SK-N-SH (cell line): ENCODE measurements at regions not wholly inside any gene's neighbourhood (a gene's known extent, or its start where the extent isn't known, plus 50 kb on each side); places are given as distances from the start of the nearest gene placed in this dataset.

ENCODE experiments used
- CTCF ChIA-PET: fragments of 300-600, 350-600 bp; formaldehyde crosslinking; extraction: SDS; loops from one replicate; lab custom pipeline; 2021; lab: Yijun Ruan, JAX
- POLR2A ChIA-PET: fragments of 350-600 bp; sonication (Branson Sonifier 250); formaldehyde crosslinking; extraction: SDS; loops from one replicate; lab custom pipeline; 2020; ENCODE audit warnings: antibody characterized with exemption, inconsistent platforms; lab: Yijun Ruan, JAX
- DNase-seq: peaks from one replicate; pipeline ENCODE4 v3.0.0; 2012
- H2AFZ ChIP-seq: fragments of 200-600 bp; sonication (generic); 2 replicates; pipeline ENCODE4 v1.8.1; 2016; ENCODE audit warnings: antibody characterized with exemption, mild to moderate bottlenecking, low read depth
- H3F3A ChIP-seq: fragments of 200-600 bp; sonication (generic); replicated peaks from 2 replicates; pipeline ENCODE3; 2016; ENCODE audit warnings: antibody characterized with exemption, mild to moderate bottlenecking; ENCODE audit not compliant: insufficient read depth
- H3K27ac ChIP-seq, 2 experiments: fragments of 200-500 bp in 1 of 2; fragments of 200-600 bp in 1 of 2; sonication (Bioruptor generic) in 1 of 2; sonication (generic), shearing (Covaris generic) in 1 of 2; 2 replicates each; pipeline versions ENCODE4 v1.5.1 to v1.6.1; 2014 to 2016; ENCODE audit warnings: low read depth in 2 of 2, inconsistent platforms in 1 of 2, low read length in 1 of 2, mild to moderate bottlenecking in 1 of 2, mixed read lengths in 1 of 2
- H3K27me3 ChIP-seq: fragments of 200-600 bp; sonication (generic), shearing (Covaris generic); 2 replicates; pipeline ENCODE4 v1.6.1; 2016; ENCODE audit warnings: mixed run types; ENCODE audit not compliant: insufficient read depth
- H3K36me3 ChIP-seq, 2 experiments: fragments of 200-500 bp in 1 of 2; fragments of 200-600 bp in 1 of 2; sonication (Bioruptor generic) in 1 of 2; sonication (generic) in 1 of 2; replicated peaks in 1 of 2; 2 replicates each; pipeline versions ENCODE3 to v1.5.1; 2014 to 2016; ENCODE audit warnings: low read length in 1 of 2, mild to moderate bottlenecking in 1 of 2; ENCODE audit not compliant: insufficient read depth in 2 of 2, control insufficient read depth in 1 of 2
- H3K4me1 ChIP-seq, 2 experiments: fragments of 200-500 bp in 1 of 2; fragments of 200-600 bp in 1 of 2; sonication (Bioruptor generic) in 1 of 2; sonication (generic), shearing (Covaris generic) in 1 of 2; 2 replicates each; pipeline versions ENCODE4 v1.5.1 to v1.6.1; 2014 to 2016; ENCODE audit warnings: low read depth in 1 of 2, low read length in 1 of 2, mixed run types in 1 of 2; ENCODE audit not compliant: insufficient read depth in 2 of 2, control insufficient read depth in 1 of 2
- H3K4me2 ChIP-seq: fragments of 200-600 bp; sonication (generic), shearing (Covaris generic); 2 replicates; pipeline ENCODE4 v1.6.1; 2017; ENCODE audit warnings: mixed run types
- H3K4me3 ChIP-seq, 2 experiments: fragments of 200-500 bp in 1 of 2; fragments of 200-600 bp in 1 of 2; sonication (Bioruptor generic) in 1 of 2; sonication (generic), shearing (Covaris generic) in 1 of 2; 2 replicates each; pipeline versions ENCODE4 v1.5.1 to v1.8.1; 2014 to 2016; ENCODE audit warnings: low read depth in 2 of 2, inconsistent platforms in 1 of 2, low read length in 1 of 2, mild to moderate bottlenecking in 1 of 2, mixed read lengths in 1 of 2, moderate library complexity in 1 of 2
- H3K79me2 ChIP-seq: fragments of 200-600 bp; sonication (generic); 2 replicates; pipeline ENCODE4 v1.8.1; 2017; ENCODE audit warnings: mild to moderate bottlenecking; ENCODE audit not compliant: insufficient read depth
- H3K9ac ChIP-seq: fragments of 200-600 bp; sonication (generic); 2 replicates; pipeline ENCODE4 v1.6.1; 2017; ENCODE audit warnings: mixed run types
- H3K9me2 ChIP-seq: fragments of 200-600 bp; sonication (generic); 2 replicates; pipeline ENCODE4 v1.6.1; 2017; ENCODE audit warnings: mixed run types
- H3K9me3 ChIP-seq: fragments of 200-600 bp; sonication (generic); 2 replicates; pipeline ENCODE4 v1.6.1; 2017; ENCODE audit warnings: mixed run types, mild to moderate bottlenecking, moderate library complexity
- H4K20me1 ChIP-seq: fragments of 200-600 bp; sonication (generic); 2 replicates; pipeline ENCODE4 v1.6.1; 2017; ENCODE audit warnings: mild to moderate bottlenecking, mixed run types; ENCODE audit not compliant: insufficient read depth
- FOSL2 ChIP-seq: IDR thresholded peaks from 2 replicates; pipeline ENCODE4 v1.4.0; 2012; ENCODE audit warnings: low read depth, mild to moderate bottlenecking, moderate library complexity, borderline replicate concordance
- FOXJ3 ChIP-seq: sonication (generic); formaldehyde crosslinking; IDR thresholded peaks from 2 replicates; pipeline ENCODE4 v1.5.1; 2020; ENCODE audit warnings: mild to moderate bottlenecking, missing genetic modification reagents
- GABPA ChIP-seq: IDR thresholded peaks from 2 replicates; pipeline ENCODE4 v1.4.0; 2012; ENCODE audit warnings: low read depth, mild to moderate bottlenecking
- GATA2 ChIP-seq: sonication (generic); formaldehyde crosslinking; IDR thresholded peaks from 2 replicates; pipeline ENCODE4 v1.5.0; 2020; ENCODE audit warnings: mild to moderate bottlenecking, missing genetic modification reagents
- MEF2A ChIP-seq: IDR thresholded peaks from 2 replicates; pipeline ENCODE4 v1.4.0; 2012; ENCODE audit warnings: low read depth, borderline replicate concordance
- RCOR1 ChIP-seq: fragments of 150-350 bp; IDR thresholded peaks from 2 replicates; pipeline ENCODE4 v1.6.1; 2017; ENCODE audit warnings: antibody characterized with exemption, low read length
- SMC3 ChIP-seq: IDR thresholded peaks from 2 replicates; pipeline ENCODE4 v1.6.1; 2012; ENCODE audit warnings: low read depth, low read length, improper control_type of control experiment
- TAF1 ChIP-seq: IDR thresholded peaks from 2 replicates; pipeline ENCODE4 v1.6.1; 2012; ENCODE audit warnings: low read depth, mild to moderate bottlenecking, low read length, moderate library complexity, borderline replicate concordance
- TCF12 ChIP-seq: IDR thresholded peaks from 2 replicates; pipeline ENCODE4 v1.4.0; 2012
- WGBS: methylation state at CpG from one replicate; pipeline ENCODE4 v1.1.6; 2017; ENCODE audit warnings: low lambda C conversion rate; 5-methylcytosine and 5-hydroxymethylcytosine counted together
- TF ChIP-seq, protein P1 (sequence below): IDR thresholded peaks from 2 replicates; pipeline ENCODE4; 2012
- TF ChIP-seq, protein P2 (sequence below): IDR thresholded peaks from 2 replicates; pipeline ENCODE4 v1.4.0; 2012; ENCODE audit warnings: low read depth, borderline replicate concordance
- TF ChIP-seq, protein P3 (sequence below): fragments of 150-350 bp; IDR thresholded peaks from 2 replicates; pipeline ENCODE4 v1.6.1; 2017; ENCODE audit warnings: antibody characterized with exemption, low read length, low read depth, borderline replicate concordance
- TF ChIP-seq, protein P4 (sequence below): IDR thresholded peaks from 2 replicates; pipeline ENCODE4 v1.6.1; 2012; ENCODE audit warnings: mild to moderate bottlenecking, low read depth, low read length, moderate library complexity
- TF ChIP-seq, protein P5 (sequence below): fragments of 150-350 bp; IDR thresholded peaks from 2 replicates; pipeline ENCODE4 v1.6.1; 2016; ENCODE audit warnings: mild to moderate bottlenecking, low read depth, low read length

DNA sequence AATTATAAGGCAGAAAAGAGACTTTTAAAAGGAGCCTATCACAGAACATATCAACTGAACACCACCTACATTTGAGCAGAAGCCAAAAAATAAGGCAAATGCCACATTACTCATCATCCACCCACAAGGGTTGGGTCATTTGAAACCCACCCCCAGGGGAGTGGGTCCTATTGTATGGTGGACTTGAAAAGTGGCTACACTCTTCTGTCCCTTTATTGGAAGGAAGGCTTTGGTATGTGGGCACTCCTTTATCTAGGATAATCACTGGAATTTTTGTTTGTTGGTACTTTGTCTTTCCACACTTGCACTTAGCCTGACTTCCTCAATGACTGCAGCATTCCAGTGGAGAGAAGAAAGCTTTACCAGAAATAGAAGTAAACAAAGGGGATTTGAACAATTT is 157.2 kb upstream of the COL11A1 start:
- Histone ChIP-seq H3K9me3 (no peaks in the 10 kb centered on the region), H3K27ac (peak overlapping the region; percentile 76 to 82; a peak in 3 of 4 replicates), H3K4me1 (peaks cover 0 to 5% of the 10 kb centered on the region in 2 experiments; a peak in 2 of 4 replicates), H3K27me3 (no peaks in the 10 kb centered on the region), H2AFZ (peak overlapping the region; percentile 38), H3F3A (peaks cover 12% of the 10 kb centered on the region), H3K9ac (0 out of 2 replicates have a peak overlapping the region, but pooled peaks have one; percentile 37), H3K4me3 (no peak overlapping the region), H3K4me2 (peak overlapping the region; percentile 30; the same call in 1 of the 2 replicates), H3K79me2 (no peaks in the 10 kb centered on the region), H4K20me1 (no peaks in the 10 kb centered on the region)
- POLR2A ChIA-PET = no interaction called here
- CTCF ChIA-PET = no interaction called here
- no peak for DNase-seq
- 0 out of 2 replicates have a peak, but pooled peaks have one; percentile 13 for TF ChIP-seq FOSL2
- TF ChIP-seq, protein P1, sequence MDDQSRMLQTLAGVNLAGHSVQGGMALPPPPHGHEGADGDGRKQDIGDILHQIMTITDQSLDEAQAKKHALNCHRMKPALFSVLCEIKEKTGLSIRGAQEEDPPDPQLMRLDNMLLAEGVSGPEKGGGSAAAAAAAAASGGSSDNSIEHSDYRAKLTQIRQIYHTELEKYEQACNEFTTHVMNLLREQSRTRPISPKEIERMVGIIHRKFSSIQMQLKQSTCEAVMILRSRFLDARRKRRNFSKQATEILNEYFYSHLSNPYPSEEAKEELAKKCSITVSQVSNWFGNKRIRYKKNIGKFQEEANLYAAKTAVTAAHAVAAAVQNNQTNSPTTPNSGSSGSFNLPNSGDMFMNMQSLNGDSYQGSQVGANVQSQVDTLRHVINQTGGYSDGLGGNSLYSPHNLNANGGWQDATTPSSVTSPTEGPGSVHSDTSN = 0 out of 2 replicates have a peak, but pooled peaks have one; percentile 3
- TF ChIP-seq, protein P2, sequence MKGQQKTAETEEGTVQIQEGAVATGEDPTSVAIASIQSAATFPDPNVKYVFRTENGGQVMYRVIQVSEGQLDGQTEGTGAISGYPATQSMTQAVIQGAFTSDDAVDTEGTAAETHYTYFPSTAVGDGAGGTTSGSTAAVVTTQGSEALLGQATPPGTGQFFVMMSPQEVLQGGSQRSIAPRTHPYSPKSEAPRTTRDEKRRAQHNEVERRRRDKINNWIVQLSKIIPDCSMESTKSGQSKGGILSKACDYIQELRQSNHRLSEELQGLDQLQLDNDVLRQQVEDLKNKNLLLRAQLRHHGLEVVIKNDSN = no peak
- TF ChIP-seq, protein P3, sequence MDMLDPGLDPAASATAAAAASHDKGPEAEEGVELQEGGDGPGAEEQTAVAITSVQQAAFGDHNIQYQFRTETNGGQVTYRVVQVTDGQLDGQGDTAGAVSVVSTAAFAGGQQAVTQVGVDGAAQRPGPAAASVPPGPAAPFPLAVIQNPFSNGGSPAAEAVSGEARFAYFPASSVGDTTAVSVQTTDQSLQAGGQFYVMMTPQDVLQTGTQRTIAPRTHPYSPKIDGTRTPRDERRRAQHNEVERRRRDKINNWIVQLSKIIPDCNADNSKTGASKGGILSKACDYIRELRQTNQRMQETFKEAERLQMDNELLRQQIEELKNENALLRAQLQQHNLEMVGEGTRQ = no peak
- TF ChIP-seq, all 33 proteins: peak for 2
- Histone ChIP-seq H3K9me2 (no peaks in the 10 kb centered on the region), H3K36me3 (no peaks in the 10 kb centered on the region)

DNA sequence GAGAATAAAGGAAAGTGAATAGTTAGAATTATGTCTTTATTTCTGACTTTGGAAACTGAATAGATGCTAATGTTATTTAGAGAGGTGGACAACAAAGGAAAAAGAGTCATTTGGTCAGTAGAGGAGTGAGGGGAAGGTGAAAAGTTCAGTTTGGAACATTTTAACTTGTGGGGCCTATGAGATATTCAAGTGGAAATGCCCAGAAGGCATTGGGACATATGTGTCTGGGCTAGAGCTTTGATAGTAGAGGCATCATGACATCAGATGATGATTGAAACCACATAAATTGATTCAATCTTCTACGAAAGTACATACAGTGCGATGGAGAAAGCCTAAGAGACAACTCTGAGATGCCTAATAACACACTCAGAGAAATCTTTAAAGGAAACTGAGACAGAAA is 151.7 kb upstream of the COL11A1 start:
- Histone ChIP-seq H3K4me3 (no peak overlapping the region), H3K4me1 (no peaks in the 10 kb centered on the region; a peak in 2 of 4 replicates)
- POLR2A ChIA-PET = no interaction called here

More for the DNA sequence above, 151.7 kb upstream of the COL11A1 start:
- H3K79me2 ChIP-seq = no peaks in the 10 kb centered on the region
- H4K20me1 ChIP-seq = no peaks in the 10 kb centered on the region
- 66% methylated on average over 2 of the region's 2 CpGs for WGBS
- no peaks in the 10 kb centered on the region for H3K36me3 ChIP-seq
- TF ChIP-seq GATA2 (CRISPR knock-in tag) (no peak), RCOR1 (no peak), FOXJ3 (CRISPR knock-in tag) (no peak), SMC3 (no peak), GABPA (no peak), MEF2A (no peak), TCF12 (no peak), TAF1 (no peak)
- TF ChIP-seq, protein P4, sequence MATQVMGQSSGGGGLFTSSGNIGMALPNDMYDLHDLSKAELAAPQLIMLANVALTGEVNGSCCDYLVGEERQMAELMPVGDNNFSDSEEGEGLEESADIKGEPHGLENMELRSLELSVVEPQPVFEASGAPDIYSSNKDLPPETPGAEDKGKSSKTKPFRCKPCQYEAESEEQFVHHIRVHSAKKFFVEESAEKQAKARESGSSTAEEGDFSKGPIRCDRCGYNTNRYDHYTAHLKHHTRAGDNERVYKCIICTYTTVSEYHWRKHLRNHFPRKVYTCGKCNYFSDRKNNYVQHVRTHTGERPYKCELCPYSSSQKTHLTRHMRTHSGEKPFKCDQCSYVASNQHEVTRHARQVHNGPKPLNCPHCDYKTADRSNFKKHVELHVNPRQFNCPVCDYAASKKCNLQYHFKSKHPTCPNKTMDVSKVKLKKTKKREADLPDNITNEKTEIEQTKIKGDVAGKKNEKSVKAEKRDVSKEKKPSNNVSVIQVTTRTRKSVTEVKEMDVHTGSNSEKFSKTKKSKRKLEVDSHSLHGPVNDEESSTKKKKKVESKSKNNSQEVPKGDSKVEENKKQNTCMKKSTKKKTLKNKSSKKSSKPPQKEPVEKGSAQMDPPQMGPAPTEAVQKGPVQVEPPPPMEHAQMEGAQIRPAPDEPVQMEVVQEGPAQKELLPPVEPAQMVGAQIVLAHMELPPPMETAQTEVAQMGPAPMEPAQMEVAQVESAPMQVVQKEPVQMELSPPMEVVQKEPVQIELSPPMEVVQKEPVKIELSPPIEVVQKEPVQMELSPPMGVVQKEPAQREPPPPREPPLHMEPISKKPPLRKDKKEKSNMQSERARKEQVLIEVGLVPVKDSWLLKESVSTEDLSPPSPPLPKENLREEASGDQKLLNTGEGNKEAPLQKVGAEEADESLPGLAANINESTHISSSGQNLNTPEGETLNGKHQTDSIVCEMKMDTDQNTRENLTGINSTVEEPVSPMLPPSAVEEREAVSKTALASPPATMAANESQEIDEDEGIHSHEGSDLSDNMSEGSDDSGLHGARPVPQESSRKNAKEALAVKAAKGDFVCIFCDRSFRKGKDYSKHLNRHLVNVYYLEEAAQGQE = no peak
- TF ChIP-seq, protein P3 = no peak
- TF ChIP-seq, protein P2 = no peak
- TF ChIP-seq, protein P1 = no peak
- TF ChIP-seq, protein P5, sequence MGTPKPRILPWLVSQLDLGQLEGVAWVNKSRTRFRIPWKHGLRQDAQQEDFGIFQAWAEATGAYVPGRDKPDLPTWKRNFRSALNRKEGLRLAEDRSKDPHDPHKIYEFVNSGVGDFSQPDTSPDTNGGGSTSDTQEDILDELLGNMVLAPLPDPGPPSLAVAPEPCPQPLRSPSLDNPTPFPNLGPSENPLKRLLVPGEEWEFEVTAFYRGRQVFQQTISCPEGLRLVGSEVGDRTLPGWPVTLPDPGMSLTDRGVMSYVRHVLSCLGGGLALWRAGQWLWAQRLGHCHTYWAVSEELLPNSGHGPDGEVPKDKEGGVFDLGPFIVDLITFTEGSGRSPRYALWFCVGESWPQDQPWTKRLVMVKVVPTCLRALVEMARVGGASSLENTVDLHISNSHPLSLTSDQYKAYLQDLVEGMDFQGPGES = no peak
- H3F3A ChIP-seq = no peaks in the 10 kb centered on the region
- no peaks in the 10 kb centered on the region for H3K9me2 ChIP-seq
- no peak overlapping the region for H3K27ac ChIP-seq
- H3K9me3 ChIP-seq = no peaks in the 10 kb centered on the region
- no peak for DNase-seq
- CTCF ChIA-PET = no interaction called here
- no peak overlapping the region; the same call in 1 of the 2 replicates for H2AFZ ChIP-seq
- H3K9ac ChIP-seq = no peak overlapping the region
- H3K4me2 ChIP-seq = no peak overlapping the region
- no peaks in the 10 kb centered on the region for H3K27me3 ChIP-seq
